ENCODE measurements at regions not wholly inside any gene's neighbourhood (a gene's known extent, or its start where the extent isn't known, plus 50 kb on each side); places are given as distances from the start of the nearest gene placed in this dataset.

DNA sequence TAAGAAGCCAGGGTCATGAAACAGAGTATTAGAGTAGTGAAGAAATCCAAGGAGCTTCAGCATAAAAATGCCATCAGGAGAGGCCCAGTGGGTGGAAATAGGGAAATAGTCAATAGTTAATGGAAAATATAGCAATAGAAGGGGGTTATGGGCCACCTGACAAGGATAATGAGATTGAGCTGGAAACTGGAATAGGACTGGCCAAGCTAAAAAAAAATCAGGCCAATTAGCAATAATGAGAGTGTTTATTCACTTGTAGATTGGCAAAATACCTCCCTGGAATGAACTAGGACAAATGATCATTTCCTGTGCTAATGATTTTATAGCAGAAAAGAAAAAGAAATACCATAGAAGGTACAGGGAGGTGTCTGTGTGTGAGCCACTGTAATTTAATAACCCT is 97.9 kb downstream of the PLCE1 start:
- H3K27ac ChIP-seq (ENCODE audit: low read depth, low read length): no peak overlapping the region
- no peaks in the 10 kb centered on the region for H3K36me3 ChIP-seq (ENCODE audit: insufficient read depth, low read length)
- H3K9ac ChIP-seq (ENCODE audit: low read length): no peak overlapping the region
- peaks cover 19% of the 10 kb centered on the region for H3K4me1 ChIP-seq (ENCODE audit: insufficient read depth, low read length)
- no peak overlapping the region for H3K4me3 ChIP-seq (ENCODE audit: low read depth in 1 of 2, low read length in 2 of 2)
- H3K27me3 ChIP-seq (ENCODE audit: control insufficient read depth in 1 of 2, insufficient read depth in 2 of 2, low read length in 2 of 2): no peaks in the 10 kb centered on the region
- no peaks in the 10 kb centered on the region for H3K9me3 ChIP-seq (ENCODE audit: low read length)

DNA sequence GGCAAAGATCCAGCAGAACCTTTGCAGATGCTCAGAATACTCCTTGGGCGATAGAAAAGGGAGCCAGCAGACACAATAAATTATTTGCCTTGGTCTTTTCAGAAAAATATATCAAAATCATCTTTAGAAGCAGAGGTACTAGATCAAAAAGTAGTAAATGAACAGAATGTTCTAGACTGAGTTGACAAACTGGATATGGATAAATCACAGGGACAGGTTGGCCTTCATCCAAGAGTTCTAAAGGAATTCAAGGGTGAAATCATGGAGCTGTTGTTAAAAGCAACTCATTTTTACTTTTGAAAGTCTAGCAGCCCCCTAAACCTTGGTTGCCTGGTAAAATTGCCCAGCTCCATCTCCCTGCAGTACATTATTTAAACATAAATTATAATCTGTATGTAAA is 99.1 kb downstream of the PLCE1 start:
- Histone ChIP-seq H3K4me1 (ENCODE audit: insufficient read depth, low read length) (peaks cover 19% of the 10 kb centered on the region), H3K27me3 (ENCODE audit: control insufficient read depth in 1 of 2, insufficient read depth in 2 of 2, low read length in 2 of 2) (no peaks in the 10 kb centered on the region), H3K9ac (ENCODE audit: low read length) (no peak overlapping the region), H3K27ac (ENCODE audit: low read depth, low read length) (no peak overlapping the region), H3K9me3 (ENCODE audit: low read length) (no peaks in the 10 kb centered on the region), H3K36me3 (ENCODE audit: insufficient read depth, low read length) (no peaks in the 10 kb centered on the region), H3K4me3 (ENCODE audit: low read depth in 1 of 2, low read length in 2 of 2) (no peak overlapping the region)

DNA sequence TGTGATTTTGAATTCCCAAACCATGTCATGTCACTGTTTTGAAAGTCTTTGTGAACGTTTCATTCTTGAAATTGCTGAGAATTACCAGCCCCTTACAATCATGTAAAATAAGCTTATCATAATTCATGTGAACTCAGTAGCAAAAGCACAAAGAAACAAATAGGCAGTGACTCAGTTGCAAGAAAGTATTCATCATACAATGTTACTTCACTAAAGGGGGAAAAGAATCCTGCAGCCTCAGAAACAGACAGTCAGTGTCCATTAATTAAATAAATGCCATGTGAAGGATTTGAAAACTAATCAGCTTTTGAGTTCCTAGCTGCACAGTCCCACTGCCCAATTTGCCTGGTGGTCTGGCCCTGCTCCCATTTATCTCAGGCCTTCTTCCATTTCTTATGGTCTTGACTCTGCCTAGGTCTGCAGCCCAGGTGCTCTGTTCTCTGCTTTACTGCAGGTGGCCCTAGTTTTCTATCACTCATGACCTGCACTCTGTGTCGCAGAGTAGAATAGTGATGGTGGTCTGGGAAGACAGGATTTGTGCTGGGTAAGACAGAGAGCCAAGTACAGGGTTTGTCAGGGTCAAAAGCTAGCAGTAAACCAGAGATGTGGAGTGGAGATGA is 99.7 kb downstream of the PLCE1 start:
- no peak overlapping the region for H3K27ac ChIP-seq (ENCODE audit: low read depth, low read length)
- H3K9ac ChIP-seq (ENCODE audit: low read length): no peak overlapping the region
- no peak overlapping the region for H3K4me3 ChIP-seq (ENCODE audit: low read depth in 1 of 2, low read length in 2 of 2)
- no peaks in the 10 kb centered on the region for H3K9me3 ChIP-seq (ENCODE audit: low read length)
- H3K4me1 ChIP-seq (ENCODE audit: insufficient read depth, low read length): peaks cover 15% of the 10 kb centered on the region
- no peaks in the 10 kb centered on the region for H3K27me3 ChIP-seq (ENCODE audit: control insufficient read depth in 1 of 2, insufficient read depth in 2 of 2, low read length in 2 of 2)
- no peaks in the 10 kb centered on the region for H3K36me3 ChIP-seq (ENCODE audit: insufficient read depth, low read length)

DNA sequence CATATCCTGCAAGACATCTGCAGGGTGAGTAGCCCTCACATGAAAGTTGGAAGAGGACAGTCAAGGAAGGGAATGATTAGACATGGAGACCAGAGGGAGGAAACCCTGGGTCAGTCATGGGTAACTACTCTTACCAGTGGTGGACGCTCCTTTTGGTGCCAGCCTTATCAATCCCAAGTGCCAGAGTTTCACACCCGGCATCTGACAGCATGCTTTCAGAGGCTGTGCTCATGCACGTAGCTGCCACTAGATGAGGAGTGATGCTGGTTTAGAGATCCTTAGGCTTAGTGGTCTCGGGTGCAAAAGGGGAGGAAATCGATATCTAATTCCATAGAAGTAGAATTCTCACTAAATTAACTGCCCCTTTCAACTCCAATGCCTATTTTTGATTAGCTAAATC is 100.8 kb downstream of the PLCE1 start:
- no peak overlapping the region for H3K9ac ChIP-seq (ENCODE audit: low read length)
- no peaks in the 10 kb centered on the region for H3K27me3 ChIP-seq (ENCODE audit: control insufficient read depth in 1 of 2, insufficient read depth in 2 of 2, low read length in 2 of 2)
- no peaks in the 10 kb centered on the region for H3K36me3 ChIP-seq (ENCODE audit: insufficient read depth, low read length)
- H3K4me3 ChIP-seq (ENCODE audit: low read depth in 1 of 2, low read length in 2 of 2): no peak overlapping the region
- no peaks in the 10 kb centered on the region for H3K9me3 ChIP-seq (ENCODE audit: low read length)
- H3K27ac ChIP-seq (ENCODE audit: low read depth, low read length): no peak overlapping the region
- H3K4me1 ChIP-seq (ENCODE audit: insufficient read depth, low read length): peaks cover 4% of the 10 kb centered on the region

DNA sequence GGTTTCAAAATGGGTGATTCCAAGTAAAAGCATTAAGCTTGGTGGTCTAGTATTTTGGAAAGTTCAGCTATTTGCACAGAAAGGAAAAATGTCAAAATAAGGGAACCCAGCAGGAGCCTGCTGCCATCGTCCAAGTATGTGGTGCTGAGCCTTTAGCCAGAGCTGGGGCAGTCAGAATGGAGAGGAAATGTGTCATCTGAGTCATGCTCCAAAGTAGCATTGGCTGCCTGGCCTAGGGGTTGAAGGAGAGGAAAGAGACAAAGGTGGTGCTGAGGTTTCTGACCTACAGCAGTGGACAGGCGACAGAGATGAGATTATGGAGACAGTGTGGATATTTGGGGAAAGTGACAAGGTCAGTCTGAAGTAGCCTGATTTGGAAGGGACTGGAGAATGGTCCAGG is 103.9 kb downstream of the PLCE1 start:
- no peaks in the 10 kb centered on the region for H3K36me3 ChIP-seq (ENCODE audit: insufficient read depth, low read length)
- H3K9me3 ChIP-seq (ENCODE audit: low read length): no peaks in the 10 kb centered on the region
- no peaks in the 10 kb centered on the region for H3K27me3 ChIP-seq (ENCODE audit: control insufficient read depth in 1 of 2, insufficient read depth in 2 of 2, low read length in 2 of 2)
- no peak overlapping the region for H3K9ac ChIP-seq (ENCODE audit: low read length)
- no peak overlapping the region for H3K27ac ChIP-seq (ENCODE audit: low read depth, low read length)
- no peaks in the 10 kb centered on the region for H3K4me1 ChIP-seq (ENCODE audit: insufficient read depth, low read length)
- no peak overlapping the region for H3K4me3 ChIP-seq (ENCODE audit: low read depth in 1 of 2, low read length in 2 of 2)

DNA sequence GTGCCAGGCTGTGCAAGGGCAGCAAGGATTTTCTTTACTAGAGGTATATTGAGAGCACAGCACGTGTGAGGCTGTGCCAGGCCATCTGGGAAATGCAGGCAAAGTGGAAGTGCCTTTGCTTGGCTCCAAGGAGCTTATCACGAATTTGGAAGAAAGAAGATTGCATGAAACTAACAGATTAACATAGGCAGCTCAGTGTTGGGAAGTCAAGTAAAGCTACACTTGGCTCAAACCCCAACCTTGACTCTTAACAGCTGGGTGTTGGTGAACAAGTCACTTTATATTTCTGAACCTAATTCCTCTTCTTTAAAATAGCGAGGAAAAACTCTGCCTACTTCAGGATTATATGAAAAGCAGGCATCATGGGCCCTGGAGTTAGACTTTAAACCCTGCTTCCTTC is 105.2 kb downstream of the PLCE1 start:
- no peak overlapping the region for H3K4me3 ChIP-seq (ENCODE audit: low read depth in 1 of 2, low read length in 2 of 2)
- H3K27ac ChIP-seq (ENCODE audit: low read depth, low read length): no peak overlapping the region
- H3K9ac ChIP-seq (ENCODE audit: low read length): no peak overlapping the region
- H3K27me3 ChIP-seq (ENCODE audit: control insufficient read depth in 1 of 2, insufficient read depth in 2 of 2, low read length in 2 of 2): no peaks in the 10 kb centered on the region
- no peaks in the 10 kb centered on the region for H3K9me3 ChIP-seq (ENCODE audit: low read length)
- H3K4me1 ChIP-seq (ENCODE audit: insufficient read depth, low read length): peaks cover 4% of the 10 kb centered on the region
- H3K36me3 ChIP-seq (ENCODE audit: insufficient read depth, low read length): no peaks in the 10 kb centered on the region

DNA sequence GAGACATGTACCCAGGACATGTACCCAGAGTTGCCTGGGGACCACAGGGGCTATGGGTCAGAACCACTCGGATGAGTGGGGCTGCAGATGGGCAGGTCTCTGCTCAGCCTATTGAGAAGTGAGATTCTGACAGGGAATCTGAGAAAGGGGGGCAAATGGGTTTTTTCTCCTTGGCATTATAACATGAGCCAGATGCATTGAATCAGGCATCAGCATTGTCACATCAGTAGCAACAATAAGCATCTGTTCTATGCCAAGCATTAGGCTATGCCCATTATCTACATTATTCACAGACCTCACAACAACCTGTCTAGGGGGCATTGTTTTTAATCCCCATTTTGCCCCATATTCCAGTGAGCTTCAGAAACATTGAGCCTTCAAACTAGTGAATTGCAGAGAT is 108.2 kb downstream of the PLCE1 start:
- Histone ChIP-seq H3K9ac (ENCODE audit: low read length) (no peak overlapping the region), H3K27ac (ENCODE audit: low read depth, low read length) (no peak overlapping the region), H3K36me3 (ENCODE audit: insufficient read depth, low read length) (no peaks in the 10 kb centered on the region), H3K4me3 (ENCODE audit: low read depth in 1 of 2, low read length in 2 of 2) (no peak overlapping the region), H3K27me3 (ENCODE audit: control insufficient read depth in 1 of 2, insufficient read depth in 2 of 2, low read length in 2 of 2) (no peaks in the 10 kb centered on the region), H3K4me1 (ENCODE audit: insufficient read depth, low read length) (peaks cover 11% of the 10 kb centered on the region), H3K9me3 (ENCODE audit: low read length) (no peaks in the 10 kb centered on the region)

DNA sequence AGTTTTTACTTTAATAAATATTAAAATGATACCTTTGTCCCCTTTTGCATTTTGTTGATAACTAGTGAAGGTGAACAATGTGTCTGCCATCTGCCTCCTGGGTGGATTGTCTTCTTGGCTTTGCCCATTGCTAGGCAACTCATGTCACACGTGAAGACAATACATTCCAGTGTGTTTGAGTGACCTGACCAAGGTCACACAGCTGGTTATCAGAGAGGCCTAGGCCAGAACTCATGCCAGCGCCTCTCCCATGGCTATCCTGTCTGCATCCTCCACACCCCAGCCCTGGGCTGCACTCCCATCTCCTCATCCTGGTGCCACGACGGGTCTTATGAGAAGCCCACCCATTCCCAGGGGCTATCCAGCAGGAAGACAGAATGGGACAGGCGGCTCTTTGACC is 108.7 kb downstream of the PLCE1 start:
- Histone ChIP-seq H3K9me3 (ENCODE audit: low read length) (no peaks in the 10 kb centered on the region), H3K4me1 (ENCODE audit: insufficient read depth, low read length) (peaks cover 11% of the 10 kb centered on the region), H3K4me3 (ENCODE audit: low read depth in 1 of 2, low read length in 2 of 2) (no peak overlapping the region), H3K9ac (ENCODE audit: low read length) (no peak overlapping the region), H3K27ac (ENCODE audit: low read depth, low read length) (no peak overlapping the region), H3K27me3 (ENCODE audit: control insufficient read depth in 1 of 2, insufficient read depth in 2 of 2, low read length in 2 of 2) (no peaks in the 10 kb centered on the region), H3K36me3 (ENCODE audit: insufficient read depth, low read length) (no peaks in the 10 kb centered on the region)

DNA sequence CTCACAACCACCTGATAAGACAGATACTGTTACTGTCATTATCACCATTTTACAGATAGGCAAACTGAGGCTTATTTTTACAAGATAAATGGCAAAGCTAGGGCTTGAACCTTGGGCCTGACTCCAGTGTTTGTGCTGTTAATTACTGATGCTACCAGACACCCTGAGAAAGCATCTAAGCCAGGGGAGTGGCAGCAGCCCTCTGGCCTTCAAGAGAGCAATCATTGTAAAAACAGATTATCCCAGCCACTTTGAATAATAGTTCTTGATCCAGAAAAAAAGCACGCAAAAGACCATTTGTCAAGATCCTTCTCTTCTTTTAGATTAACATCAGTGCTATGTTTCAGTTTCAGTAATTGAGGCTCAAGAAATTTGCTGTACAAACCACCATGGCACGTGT is 109.5 kb downstream of the PLCE1 start:
- Histone ChIP-seq H3K4me3 (ENCODE audit: low read depth in 1 of 2, low read length in 2 of 2) (no peak overlapping the region), H3K9me3 (ENCODE audit: low read length) (no peaks in the 10 kb centered on the region), H3K4me1 (ENCODE audit: insufficient read depth, low read length) (peaks cover 11% of the 10 kb centered on the region), H3K9ac (ENCODE audit: low read length) (no peak overlapping the region), H3K36me3 (ENCODE audit: insufficient read depth, low read length) (no peaks in the 10 kb centered on the region), H3K27ac (ENCODE audit: low read depth, low read length) (no peak overlapping the region), H3K27me3 (ENCODE audit: control insufficient read depth in 1 of 2, insufficient read depth in 2 of 2, low read length in 2 of 2) (no peaks in the 10 kb centered on the region)

DNA sequence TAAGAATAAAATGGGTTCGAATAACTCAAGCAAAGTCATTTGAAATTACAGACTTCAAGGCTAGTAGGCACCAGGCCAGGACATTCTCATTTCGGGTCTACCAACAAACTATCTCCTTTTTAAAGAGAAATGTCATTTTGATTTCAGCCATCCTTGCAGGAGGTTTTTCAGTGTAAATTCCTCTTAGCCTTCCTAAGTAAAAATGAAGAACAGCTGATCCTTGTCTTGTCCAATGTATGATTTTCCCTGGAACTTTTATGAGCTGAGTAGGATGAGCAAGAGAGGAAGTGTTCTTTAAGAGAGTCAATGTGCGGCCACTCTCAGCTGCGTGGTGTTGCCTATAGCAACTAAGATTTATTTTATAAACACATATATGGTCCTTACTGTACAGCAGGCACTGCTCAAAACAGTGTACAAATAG is 110.1 kb downstream of the PLCE1 start:
- H3K4me3 ChIP-seq (ENCODE audit: low read depth in 1 of 2, low read length in 2 of 2): no peak overlapping the region
- H3K27ac ChIP-seq (ENCODE audit: low read depth, low read length): no peak overlapping the region
- no peak overlapping the region for H3K9ac ChIP-seq (ENCODE audit: low read length)
- H3K4me1 ChIP-seq (ENCODE audit: insufficient read depth, low read length): peaks cover 11% of the 10 kb centered on the region
- no peaks in the 10 kb centered on the region for H3K9me3 ChIP-seq (ENCODE audit: low read length)
- no peaks in the 10 kb centered on the region for H3K27me3 ChIP-seq (ENCODE audit: control insufficient read depth in 1 of 2, insufficient read depth in 2 of 2, low read length in 2 of 2)
- H3K36me3 ChIP-seq (ENCODE audit: insufficient read depth, low read length): no peaks in the 10 kb centered on the region

DNA sequence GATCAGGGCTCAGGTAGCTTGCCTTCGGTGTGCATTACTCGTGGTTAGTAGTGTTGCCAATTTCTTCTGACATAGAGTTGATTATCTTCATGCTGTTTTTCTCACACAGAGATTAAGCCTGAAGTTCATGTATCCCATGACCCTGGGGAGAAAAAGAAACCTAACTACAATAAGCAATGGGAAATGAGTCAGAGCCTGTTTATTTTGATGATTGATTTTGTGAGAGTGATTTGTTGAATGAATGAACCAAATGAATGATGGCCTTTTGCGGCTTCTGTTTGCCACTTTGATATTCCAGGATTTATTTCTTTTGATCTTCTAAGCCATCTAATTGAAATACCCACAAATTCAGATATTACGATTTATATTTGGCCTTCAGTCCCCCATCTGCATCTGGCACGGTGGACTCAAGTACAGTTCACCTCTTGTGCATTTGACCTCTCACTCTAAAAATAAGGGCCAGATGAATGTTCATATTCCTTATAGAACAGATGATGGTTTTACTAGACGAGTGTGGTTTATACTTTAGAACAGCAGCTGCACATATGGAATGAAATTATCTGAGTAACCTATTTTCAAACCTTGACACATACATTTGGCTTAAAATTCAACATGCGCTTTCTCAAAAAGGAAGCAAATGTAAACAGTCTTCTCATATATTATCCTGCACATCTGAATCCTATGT is 110.7 kb downstream of the PLCE1 start:
- Histone ChIP-seq H3K4me3 (ENCODE audit: low read depth in 1 of 2, low read length in 2 of 2) (no peak overlapping the region), H3K27ac (ENCODE audit: low read depth, low read length) (no peak overlapping the region), H3K9ac (ENCODE audit: low read length) (no peak overlapping the region), H3K4me1 (ENCODE audit: insufficient read depth, low read length) (peaks cover 11% of the 10 kb centered on the region), H3K9me3 (ENCODE audit: low read length) (no peaks in the 10 kb centered on the region), H3K27me3 (ENCODE audit: control insufficient read depth in 1 of 2, insufficient read depth in 2 of 2, low read length in 2 of 2) (no peaks in the 10 kb centered on the region), H3K36me3 (ENCODE audit: insufficient read depth, low read length) (no peaks in the 10 kb centered on the region)

DNA sequence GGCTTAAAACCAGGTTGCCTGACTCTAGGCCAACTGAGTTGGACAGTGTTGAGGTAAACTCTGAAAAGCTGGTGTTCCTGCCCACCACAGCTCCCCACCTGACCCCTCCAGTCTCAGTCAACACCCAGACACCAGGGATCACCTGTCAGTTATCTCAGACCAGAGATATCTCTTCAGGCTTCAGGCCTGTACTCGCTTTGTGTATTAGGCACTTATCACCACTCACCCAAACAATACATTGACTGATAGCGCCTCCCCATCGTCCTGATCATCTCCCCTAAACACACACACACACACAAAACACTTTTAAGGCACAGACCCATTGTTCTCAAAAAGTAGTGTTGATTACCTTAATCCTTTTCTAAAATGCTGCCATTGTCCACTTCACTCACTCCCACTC is 111.5 kb downstream of the PLCE1 start:
- no peaks in the 10 kb centered on the region for H3K9me3 ChIP-seq (ENCODE audit: low read length)
- no peak overlapping the region for H3K4me3 ChIP-seq (ENCODE audit: low read depth in 1 of 2, low read length in 2 of 2)
- no peak overlapping the region for H3K9ac ChIP-seq (ENCODE audit: low read length)
- H3K4me1 ChIP-seq (ENCODE audit: insufficient read depth, low read length): peaks cover 11% of the 10 kb centered on the region
- H3K27me3 ChIP-seq (ENCODE audit: control insufficient read depth in 1 of 2, insufficient read depth in 2 of 2, low read length in 2 of 2): no peaks in the 10 kb centered on the region
- no peak overlapping the region for H3K27ac ChIP-seq (ENCODE audit: low read depth, low read length)
- no peaks in the 10 kb centered on the region for H3K36me3 ChIP-seq (ENCODE audit: insufficient read depth, low read length)

Measured in muscle layer of colon (tissue), 2 donors.